ENCODE measurements at regions not wholly inside any gene's neighbourhood (a gene's known extent, or its start where the extent isn't known, plus 50 kb on each side); places are given as distances from the start of the nearest gene placed in this dataset.
"Not testable (repeated sequence)": the region's sequence is repeated elsewhere in the genome, so short reads cannot be mapped to it uniquely, and the experiment has no call there.

GRCh38 chr21:34219334-34220060 is 144.3 kb upstream of the KCNE2 start:
- H3K4me3 ChIP-seq (ENCODE audit: low read depth, low read length), result no peak overlapping the region

- H3K4me3 ChIP-seq (ENCODE audit: low read depth, low read length), result no peak overlapping the region
These were observed 143.1 kb upstream of the KCNE2 start for GRCh38 chr21:34220556-34221195.

GRCh38 chr21:34221331-34222030 is 142.3 kb upstream of the KCNE2 start:
- no peak overlapping the region for H3K4me3 ChIP-seq (ENCODE audit: low read depth, low read length)

GRCh38 chr21:34222031-34222335 is 141.8 kb upstream of the KCNE2 start:
- H3K4me3 ChIP-seq (ENCODE audit: low read depth, low read length), result no peak overlapping the region

GRCh38 chr21:34223376-34223775 is 140.4 kb upstream of the KCNE2 start:
- no peak overlapping the region for H3K4me3 ChIP-seq (ENCODE audit: low read depth, low read length)

- no peak overlapping the region for H3K4me3 ChIP-seq (ENCODE audit: low read depth, low read length)
These were observed 136.4 kb upstream of the KCNE2 start for GRCh38 chr21:34227386-34227852.

GRCh38 chr21:34228792-34229191 is 135.0 kb upstream of the KCNE2 start:
- H3K4me3 ChIP-seq (ENCODE audit: low read depth, low read length), result no peak overlapping the region

- H3K4me3 ChIP-seq (ENCODE audit: low read depth, low read length), result no peak overlapping the region
These were observed 134.5 kb upstream of the KCNE2 start for GRCh38 chr21:34229353-34229752.

- not testable (repeated sequence) for H3K4me3 ChIP-seq (ENCODE audit: low read depth, low read length)
These were observed 130.1 kb upstream of the KCNE2 start for GRCh38 chr21:34233741-34234140.

GRCh38 chr21:34235514-34235913 is 128.3 kb upstream of the KCNE2 start:
- H3K4me3 ChIP-seq (ENCODE audit: low read depth, low read length), result no peak overlapping the region

GRCh38 chr21:34242973-34243372 is 120.8 kb upstream of the KCNE2 start:
- no peak overlapping the region for H3K4me3 ChIP-seq (ENCODE audit: low read depth, low read length)

- no peak overlapping the region for H3K4me3 ChIP-seq (ENCODE audit: low read depth, low read length)
These were observed 120.2 kb upstream of the KCNE2 start for GRCh38 chr21:34243562-34243961.

- H3K4me3 ChIP-seq (ENCODE audit: low read depth, low read length), result no peak overlapping the region
These were observed 111.1 kb upstream of the KCNE2 start for GRCh38 chr21:34252751-34253150.

- H3K4me3 ChIP-seq (ENCODE audit: low read depth, low read length), result no peak overlapping the region
These were observed 108.7 kb upstream of the KCNE2 start for GRCh38 chr21:34255073-34255472.

- H3K4me3 ChIP-seq (ENCODE audit: low read depth, low read length), result no peak overlapping the region
These were observed 103.4 kb upstream of the KCNE2 start for GRCh38 chr21:34260277-34261008.

- H3K4me3 ChIP-seq (ENCODE audit: low read depth, low read length), result no peak overlapping the region
These were observed 101.9 kb upstream of the KCNE2 start for GRCh38 chr21:34261841-34262468.

GRCh38 chr21:34262469-34262845 is 101.3 kb upstream of the KCNE2 start:
- no peak overlapping the region for H3K4me3 ChIP-seq (ENCODE audit: low read depth, low read length)

GRCh38 chr21:34263629-34264028 is 100.2 kb upstream of the KCNE2 start:
- H3K4me3 ChIP-seq (ENCODE audit: low read depth, low read length), result no peak overlapping the region

- no peak overlapping the region for H3K4me3 ChIP-seq (ENCODE audit: low read depth, low read length)
These were observed 97.5 kb upstream of the KCNE2 start for GRCh38 chr21:34266351-34266750.

- no peak overlapping the region for H3K4me3 ChIP-seq (ENCODE audit: low read depth, low read length)
These were observed 95.3 kb upstream of the KCNE2 start for GRCh38 chr21:34268493-34268892.

GRCh38 chr21:34270411-34270810 is 93.4 kb upstream of the KCNE2 start:
- no peak overlapping the region for H3K4me3 ChIP-seq (ENCODE audit: low read depth, low read length)

Measured in iPS-11a (cell line).